ENCODE measurements at regions not wholly inside any gene's neighbourhood (a gene's known extent, or its start where the extent isn't known, plus 50 kb on each side); places are given as distances from the start of the nearest gene placed in this dataset.

- no peak for ATAC-seq
- H3K9me3 ChIP-seq (ENCODE audit: control insufficient read depth, low read length, poor library complexity, severe bottlenecking), result no peaks in the 10 kb centered on the region
- H3K4me3 Mint-ChIP-seq, result no peak overlapping the region
- peaks cover 11% of the 10 kb centered on the region for H3K27me3 Mint-ChIP-seq
- peaks cover 2% of the 10 kb centered on the region for H3K36me3 Mint-ChIP-seq (ENCODE audit: low read depth)
- no peak overlapping the region for H3K27ac Mint-ChIP-seq
- no peak for DNase-seq
- H3K4me1 Mint-ChIP-seq, result no peaks in the 10 kb centered on the region
Measured at GRCh38 chr11:134764367-134764766, 352.3 kb upstream of the B3GAT1 start.

- H3K27me3 Mint-ChIP-seq, result peaks cover 11% of the 10 kb centered on the region
- no peak for DNase-seq
- H3K27ac Mint-ChIP-seq, result no peak overlapping the region
- no peak for ATAC-seq
- no peaks in the 10 kb centered on the region for H3K9me3 ChIP-seq (ENCODE audit: control insufficient read depth, low read length, poor library complexity, severe bottlenecking)
- no peaks in the 10 kb centered on the region for H3K4me1 Mint-ChIP-seq
- no peak overlapping the region for H3K4me3 Mint-ChIP-seq
- peaks cover 2% of the 10 kb centered on the region for H3K36me3 Mint-ChIP-seq (ENCODE audit: low read depth)
Measured at GRCh38 chr11:134763030-134763388, 351.0 kb upstream of the B3GAT1 start.

GRCh38 chr11:134762248-134763029, 350.4 kb upstream of the B3GAT1 start:
- H3K4me1 Mint-ChIP-seq, result no peaks in the 10 kb centered on the region
- DNase-seq (no peak), ATAC-seq (no peak)
- no peak overlapping the region for H3K4me3 Mint-ChIP-seq
- H3K36me3 Mint-ChIP-seq (ENCODE audit: low read depth), result peaks cover 2% of the 10 kb centered on the region
- H3K27me3 Mint-ChIP-seq, result peaks cover 11% of the 10 kb centered on the region
- H3K27ac Mint-ChIP-seq, result no peak overlapping the region
- no peaks in the 10 kb centered on the region for H3K9me3 ChIP-seq (ENCODE audit: control insufficient read depth, low read length, poor library complexity, severe bottlenecking)

- no peaks in the 10 kb centered on the region for H3K9me3 ChIP-seq (ENCODE audit: control insufficient read depth, low read length, poor library complexity, severe bottlenecking)
- no peak overlapping the region for H3K4me3 Mint-ChIP-seq
- peaks cover 14% of the 10 kb centered on the region for H3K27me3 Mint-ChIP-seq
- ATAC-seq, result no peak
- H3K36me3 Mint-ChIP-seq (ENCODE audit: low read depth), result peaks cover 2% of the 10 kb centered on the region
- no peak for DNase-seq
- peaks cover under 1% of the 10 kb centered on the region for H3K4me1 Mint-ChIP-seq
- no peak overlapping the region for H3K27ac Mint-ChIP-seq
Measured at GRCh38 chr11:134761926-134762247, 349.8 kb upstream of the B3GAT1 start.

- peaks cover 2% of the 10 kb centered on the region for H3K4me1 Mint-ChIP-seq
- no peak overlapping the region for H3K4me3 Mint-ChIP-seq
- peaks cover 2% of the 10 kb centered on the region for H3K36me3 Mint-ChIP-seq (ENCODE audit: low read depth)
- DNase-seq (no peak), ATAC-seq (no peak)
- peaks cover 19% of the 10 kb centered on the region for H3K27me3 Mint-ChIP-seq
- no peak overlapping the region for H3K27ac Mint-ChIP-seq
- H3K9me3 ChIP-seq (ENCODE audit: control insufficient read depth, low read length, poor library complexity, severe bottlenecking), result no peaks in the 10 kb centered on the region
Measured at GRCh38 chr11:134761386-134761785, 349.3 kb upstream of the B3GAT1 start.

GRCh38 chr11:134760957-134761356, 348.9 kb upstream of the B3GAT1 start:
- no peaks in the 10 kb centered on the region for H3K9me3 ChIP-seq (ENCODE audit: control insufficient read depth, low read length, poor library complexity, severe bottlenecking)
- no peak overlapping the region for H3K4me3 Mint-ChIP-seq
- no peak for ATAC-seq
- peaks cover 2% of the 10 kb centered on the region for H3K4me1 Mint-ChIP-seq
- DNase-seq, result no peak
- no peak overlapping the region for H3K27ac Mint-ChIP-seq
- H3K27me3 Mint-ChIP-seq, result peaks cover 23% of the 10 kb centered on the region
- peaks cover 2% of the 10 kb centered on the region for H3K36me3 Mint-ChIP-seq (ENCODE audit: low read depth)

GRCh38 chr11:134760299-134760698, 348.3 kb upstream of the B3GAT1 start:
- H3K4me1 Mint-ChIP-seq, result peaks cover 2% of the 10 kb centered on the region
- no peak for DNase-seq
- no peak overlapping the region for H3K27ac Mint-ChIP-seq
- peaks cover 2% of the 10 kb centered on the region for H3K36me3 Mint-ChIP-seq (ENCODE audit: low read depth)
- H3K9me3 ChIP-seq (ENCODE audit: control insufficient read depth, low read length, poor library complexity, severe bottlenecking), result no peaks in the 10 kb centered on the region
- no peak overlapping the region for H3K4me3 Mint-ChIP-seq
- peaks cover 30% of the 10 kb centered on the region for H3K27me3 Mint-ChIP-seq
- ATAC-seq, result no peak

GRCh38 chr11:134759855-134760254, 347.8 kb upstream of the B3GAT1 start:
- no peak overlapping the region for H3K4me3 Mint-ChIP-seq
- peaks cover 2% of the 10 kb centered on the region for H3K4me1 Mint-ChIP-seq
- DNase-seq (no peak), ATAC-seq (no peak)
- no peaks in the 10 kb centered on the region for H3K9me3 ChIP-seq (ENCODE audit: control insufficient read depth, low read length, poor library complexity, severe bottlenecking)
- H3K36me3 Mint-ChIP-seq (ENCODE audit: low read depth), result peaks cover 4% of the 10 kb centered on the region
- peaks cover 34% of the 10 kb centered on the region for H3K27me3 Mint-ChIP-seq
- no peak overlapping the region for H3K27ac Mint-ChIP-seq

- H3K9me3 ChIP-seq (ENCODE audit: control insufficient read depth, low read length, poor library complexity, severe bottlenecking), result no peaks in the 10 kb centered on the region
- peaks cover 2% of the 10 kb centered on the region for H3K4me1 Mint-ChIP-seq
- DNase-seq, result no peak
- H3K36me3 Mint-ChIP-seq (ENCODE audit: low read depth), result peaks cover 4% of the 10 kb centered on the region
- no peak overlapping the region for H3K27ac Mint-ChIP-seq
- peaks cover 37% of the 10 kb centered on the region for H3K27me3 Mint-ChIP-seq
- ATAC-seq, result no peak
- H3K4me3 Mint-ChIP-seq, result no peak overlapping the region
Measured at GRCh38 chr11:134759274-134759673, 347.2 kb upstream of the B3GAT1 start.

- Mint-ChIP-seq H3K27ac (no peak overlapping the region), H3K4me1 (peaks cover 2% of the 10 kb centered on the region), H3K36me3 (ENCODE audit: low read depth) (peaks cover 2% of the 10 kb centered on the region), H3K4me3 (no peak overlapping the region), H3K27me3 (peaks cover 38% of the 10 kb centered on the region)
- DNase-seq (no peak), ATAC-seq (no peak)
- no peaks in the 10 kb centered on the region for H3K9me3 ChIP-seq (ENCODE audit: control insufficient read depth, low read length, poor library complexity, severe bottlenecking)
Measured at GRCh38 chr11:134758342-134758931, 346.4 kb upstream of the B3GAT1 start.

GRCh38 chr11:134757633-134758032, 345.6 kb upstream of the B3GAT1 start:
- ATAC-seq, result no peak

GRCh38 chr11:134756811-134757540, 344.9 kb upstream of the B3GAT1 start:
- DNase-seq (no peak), ATAC-seq (no peak)
- no peaks in the 10 kb centered on the region for H3K9me3 ChIP-seq (ENCODE audit: control insufficient read depth, low read length, poor library complexity, severe bottlenecking)
- H3K4me1 Mint-ChIP-seq, result peaks cover 2% of the 10 kb centered on the region
- no peak overlapping the region for H3K27ac Mint-ChIP-seq
- peaks cover 53% of the 10 kb centered on the region for H3K27me3 Mint-ChIP-seq
- peaks cover 2% of the 10 kb centered on the region for H3K36me3 Mint-ChIP-seq (ENCODE audit: low read depth)
- no peak overlapping the region for H3K4me3 Mint-ChIP-seq

More at GRCh38 chr11:134757633-134758032, 345.6 kb upstream of the B3GAT1 start:
- Mint-ChIP-seq H3K27ac (no peak overlapping the region), H3K4me1 (peaks cover 2% of the 10 kb centered on the region), H3K27me3 (peaks cover 46% of the 10 kb centered on the region), H3K36me3 (ENCODE audit: low read depth) (peaks cover 2% of the 10 kb centered on the region), H3K4me3 (no peak overlapping the region)
- H3K9me3 ChIP-seq (ENCODE audit: control insufficient read depth, low read length, poor library complexity, severe bottlenecking), result no peaks in the 10 kb centered on the region
- DNase-seq, result no peak

GRCh38 chr11:134755535-134755934, 343.5 kb upstream of the B3GAT1 start:
- ATAC-seq, result no peak
- no peak overlapping the region for H3K4me3 Mint-ChIP-seq
- H3K36me3 Mint-ChIP-seq (ENCODE audit: low read depth), result peaks cover 2% of the 10 kb centered on the region
- H3K4me1 Mint-ChIP-seq, result peaks cover 2% of the 10 kb centered on the region
- H3K9me3 ChIP-seq (ENCODE audit: control insufficient read depth, low read length, poor library complexity, severe bottlenecking), result no peaks in the 10 kb centered on the region
- no peak for DNase-seq
- H3K27me3 Mint-ChIP-seq, result peaks cover 55% of the 10 kb centered on the region
- no peak overlapping the region for H3K27ac Mint-ChIP-seq

Data from T-helper 17 cell (primary cell).